Activated CD8-positive, alpha-beta T cell treated with anti-CD3 and anti-CD28 coated beads, Interleukin-2, amount 10 ng/mL, durations not matched to agents 7 days and 5 days (primary cell): ENCODE measurements at regions not wholly inside any gene's neighbourhood (a gene's known extent, or its start where the extent isn't known, plus 50 kb on each side); places are given as distances from the start of the nearest gene placed in this dataset.
A peak's percentile ranks its signal among the peaks of the same experiment; 100 is the strongest.

ENCODE experiments used
- ATAC-seq: fragments of 150-1000 bp; cut with Tn5 transposase; one replicate; pipeline ENCODE4 v1.10.0; 2021; ENCODE audit warnings: moderate library complexity
- CTCF ChIA-PET: fragments of 350-600 bp; sonication (Branson Sonifier 250); formaldehyde crosslinking; loops from one replicate; lab custom pipeline; 2021; ENCODE audit warnings: antibody characterized with exemption; lab: Charles Lee
- POLR2A ChIA-PET: fragments of 350-600 bp; sonication (Branson Sonifier 250); formaldehyde crosslinking; loops from one replicate; lab custom pipeline; 2021; ENCODE audit warnings: antibody characterized with exemption; lab: Charles Lee
- DNase-seq: peaks from one replicate; pipeline ENCODE4 v3.0.0-alpha.2; 2020
- H3K27ac Mint-ChIP-seq: one replicate; pipeline ENCODE4 v1.8.0; 2021; ENCODE audit warnings: mild to moderate bottlenecking, mixed read lengths
- H3K27me3 Mint-ChIP-seq: one replicate; pipeline ENCODE4 v1.8.0; 2021; ENCODE audit warnings: low read depth, mixed read lengths
- H3K36me3 Mint-ChIP-seq: one replicate; pipeline ENCODE4 v1.8.0; 2021; ENCODE audit warnings: low read depth, mixed read lengths
- H3K4me1 Mint-ChIP-seq: one replicate; pipeline ENCODE4 v1.8.0; 2021; ENCODE audit warnings: low read depth, mixed read lengths
- H3K4me3 Mint-ChIP-seq: one replicate; pipeline ENCODE4 v1.8.0; 2021; ENCODE audit warnings: mild to moderate bottlenecking, mixed read lengths
- H3K9me3 Mint-ChIP-seq: one replicate; pipeline ENCODE4 v1.8.0; 2022; ENCODE audit warnings: mixed read lengths; ENCODE audit not compliant: insufficient read depth

- peaks cover 15% of the 10 kb centered on the region for H3K4me1 Mint-ChIP-seq
- ATAC-seq (peak; percentile 81), DNase-seq (peak; percentile 82)
- POLR2A ChIA-PET = no interaction called here
- peaks cover 59% of the 10 kb centered on the region for H3K27me3 Mint-ChIP-seq
- peaks cover 1% of the 10 kb centered on the region for H3K36me3 Mint-ChIP-seq
- no peaks in the 10 kb centered on the region for H3K9me3 Mint-ChIP-seq
- peak overlapping the region; percentile 4 for H3K4me3 Mint-ChIP-seq
- CTCF ChIA-PET = no interaction called here
- no peak overlapping the region for H3K27ac Mint-ChIP-seq
Measured at GRCh38 chr2:19474128-19474527, 115.7 kb upstream of the OSR1 start.

DNA sequence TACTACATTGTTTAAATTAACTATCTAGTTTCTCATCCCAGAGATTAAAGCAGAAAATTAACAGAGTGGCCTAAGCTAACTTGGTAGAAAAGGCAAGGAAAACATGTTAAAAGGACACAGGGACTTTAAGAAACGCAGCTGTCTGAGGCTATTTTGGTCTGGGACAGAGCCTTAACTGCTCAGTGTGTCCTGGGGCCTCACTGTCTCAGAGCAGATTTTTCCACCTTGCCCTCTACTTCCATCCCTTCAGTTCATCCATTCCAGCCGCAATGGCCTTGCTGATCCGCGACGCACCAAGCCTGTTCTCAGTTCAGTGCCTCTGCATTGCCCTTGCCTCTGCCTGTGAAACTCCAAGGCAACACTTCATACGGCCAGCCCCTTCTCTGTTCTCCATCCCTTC, 114.9 kb upstream of the OSR1 start:
- Mint-ChIP-seq H3K4me1 (peaks cover 15% of the 10 kb centered on the region), H3K27me3 (peaks cover 56% of the 10 kb centered on the region), H3K9me3 (no peaks in the 10 kb centered on the region), H3K4me3 (no peak overlapping the region), H3K27ac (no peak overlapping the region), H3K36me3 (peaks cover 1% of the 10 kb centered on the region)
- ChIA-PET POLR2A (no interaction called here), CTCF (no interaction called here)
- ATAC-seq (no peak), DNase-seq (no peak)

DNA sequence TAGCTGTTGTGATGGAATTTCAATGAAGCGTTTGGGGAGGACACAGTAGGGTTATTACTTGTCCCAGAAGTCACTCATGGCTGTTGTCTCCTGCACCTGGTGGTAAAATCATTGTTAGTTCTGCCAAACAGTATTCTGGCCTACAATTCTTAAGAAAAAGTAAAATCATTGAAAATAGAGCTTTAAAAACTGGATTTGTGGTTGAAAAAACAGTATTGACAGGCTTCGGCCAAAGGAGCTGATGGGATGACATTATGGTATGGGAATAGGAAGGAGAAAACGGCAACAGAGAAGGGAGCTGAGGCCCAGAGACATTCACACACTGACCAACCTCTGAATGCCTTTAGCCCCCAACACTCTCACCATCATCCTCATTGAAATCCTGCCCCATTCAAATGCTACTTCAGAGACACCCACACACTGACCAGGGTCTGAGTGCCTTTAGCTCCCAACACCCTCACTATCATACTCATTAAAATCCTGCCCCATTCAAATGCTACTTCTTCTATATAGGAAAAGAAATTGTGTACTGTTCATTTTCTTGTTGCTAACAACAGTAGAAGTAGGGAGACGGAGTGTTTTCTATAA, 114.1 kb upstream of the OSR1 start:
- ChIA-PET CTCF (no interaction called here), POLR2A (no interaction called here)
- no peak for DNase-seq
- no peak overlapping the region for H3K4me3 Mint-ChIP-seq
- no peak overlapping the region for H3K27ac Mint-ChIP-seq
- peaks cover 15% of the 10 kb centered on the region for H3K4me1 Mint-ChIP-seq
- H3K27me3 Mint-ChIP-seq = peaks cover 53% of the 10 kb centered on the region
- peaks cover 1% of the 10 kb centered on the region for H3K36me3 Mint-ChIP-seq
- no peak for ATAC-seq
- H3K9me3 Mint-ChIP-seq = no peaks in the 10 kb centered on the region

DNA sequence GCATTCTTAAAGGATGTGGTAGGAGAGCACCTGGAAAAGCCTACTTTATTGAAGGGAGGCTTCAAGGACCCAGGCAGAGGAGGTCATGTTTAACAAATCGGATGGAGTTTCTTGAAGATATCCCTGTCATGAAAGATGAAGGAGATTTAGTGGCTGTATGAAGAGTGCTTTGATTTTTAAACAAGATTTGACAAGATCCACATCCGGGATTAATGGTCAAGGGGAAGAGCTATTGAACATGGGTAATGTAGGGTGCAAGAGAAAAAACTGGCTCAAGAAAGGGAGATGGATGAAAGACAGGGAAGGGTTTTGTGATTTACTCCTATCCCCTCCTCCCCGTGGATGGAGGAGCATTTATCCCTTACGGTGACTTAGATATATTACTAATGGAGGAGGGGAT, 113.1 kb upstream of the OSR1 start:
- H3K4me3 Mint-ChIP-seq = no peak overlapping the region
- no peak for DNase-seq
- peaks cover 46% of the 10 kb centered on the region for H3K27me3 Mint-ChIP-seq
- ChIA-PET CTCF (no interaction called here), POLR2A (no interaction called here)
- peaks cover 15% of the 10 kb centered on the region for H3K4me1 Mint-ChIP-seq
- ATAC-seq = no peak
- no peaks in the 10 kb centered on the region for H3K9me3 Mint-ChIP-seq
- no peak overlapping the region for H3K27ac Mint-ChIP-seq
- peaks cover 1% of the 10 kb centered on the region for H3K36me3 Mint-ChIP-seq

DNA sequence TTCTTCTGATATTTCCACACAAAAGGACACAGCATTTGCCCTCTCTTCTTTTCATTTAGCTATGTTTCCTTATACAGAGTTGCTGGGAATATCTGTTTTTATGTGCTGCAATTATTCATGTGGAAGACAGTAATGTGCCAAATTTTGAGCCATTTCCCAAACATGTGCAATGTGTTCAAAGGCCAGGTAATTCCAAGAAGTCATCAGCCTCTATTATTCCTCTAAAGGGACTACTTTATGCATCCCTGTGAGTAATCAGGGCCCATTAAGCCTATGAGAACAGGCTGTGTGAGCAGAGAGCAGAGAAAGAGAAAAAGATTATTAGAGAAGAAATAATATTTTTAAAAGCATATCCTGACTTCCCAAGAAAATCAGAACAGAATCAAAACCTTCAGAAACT, 107.6 kb upstream of the OSR1 start:
- H3K27ac Mint-ChIP-seq = no peak overlapping the region
- CTCF ChIA-PET = no interaction called here
- no peak overlapping the region for H3K4me3 Mint-ChIP-seq
- H3K9me3 Mint-ChIP-seq = no peaks in the 10 kb centered on the region
- H3K4me1 Mint-ChIP-seq = no peaks in the 10 kb centered on the region
- H3K27me3 Mint-ChIP-seq = peaks cover 12% of the 10 kb centered on the region
- ATAC-seq (no peak), DNase-seq (no peak)
- no peaks in the 10 kb centered on the region for H3K36me3 Mint-ChIP-seq
- POLR2A ChIA-PET = interaction anchor here (0.6 kb wide), 1 partner anchor 1677 kb away, joined by 3 read pairs; no protein-coding TSS in a partner anchor

GRCh38 chr2:19462256-19462645, 103.8 kb upstream of the OSR1 start:
- DNase-seq (no peak), ATAC-seq (no peak)
- Mint-ChIP-seq H3K4me1 (no peaks in the 10 kb centered on the region), H3K36me3 (no peaks in the 10 kb centered on the region), H3K27ac (no peak overlapping the region), H3K4me3 (no peak overlapping the region), H3K27me3 (peaks cover 4% of the 10 kb centered on the region), H3K9me3 (no peaks in the 10 kb centered on the region)
- ChIA-PET CTCF (no interaction called here), POLR2A (no interaction called here)

GRCh38 chr2:19461504-19462255, 103.3 kb upstream of the OSR1 start:
- no peak overlapping the region for H3K4me3 Mint-ChIP-seq
- ChIA-PET POLR2A (no interaction called here), CTCF (no interaction called here)
- no peak for ATAC-seq
- no peak overlapping the region for H3K27ac Mint-ChIP-seq
- no peaks in the 10 kb centered on the region for H3K9me3 Mint-ChIP-seq
- H3K27me3 Mint-ChIP-seq = peaks cover 6% of the 10 kb centered on the region
- no peaks in the 10 kb centered on the region for H3K4me1 Mint-ChIP-seq
- no peaks in the 10 kb centered on the region for H3K36me3 Mint-ChIP-seq
- DNase-seq = no peak

DNA sequence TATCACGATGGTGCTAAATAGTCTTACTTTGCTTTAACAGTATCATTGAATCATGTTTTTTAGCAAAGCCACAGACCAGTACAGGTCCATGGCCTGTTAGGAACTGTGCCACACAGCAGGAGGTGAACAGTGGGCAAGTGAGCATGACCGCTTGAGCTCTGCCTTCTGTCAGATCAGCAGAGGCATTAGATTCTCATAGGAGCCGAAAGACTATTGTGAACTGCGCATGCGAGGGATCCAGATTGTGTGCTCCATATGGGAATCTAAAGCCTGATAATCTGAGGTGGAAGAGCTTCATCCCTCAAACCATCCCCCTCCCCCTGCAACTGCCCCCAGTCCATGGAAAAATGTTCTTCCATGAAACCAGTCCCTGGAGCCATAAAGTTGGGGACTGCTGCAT, 102.3 kb upstream of the OSR1 start:
- no peak overlapping the region for H3K27ac Mint-ChIP-seq
- H3K4me3 Mint-ChIP-seq = no peak overlapping the region
- H3K27me3 Mint-ChIP-seq = peaks cover 6% of the 10 kb centered on the region
- no peaks in the 10 kb centered on the region for H3K9me3 Mint-ChIP-seq
- ATAC-seq (no peak), DNase-seq (no peak)
- no peaks in the 10 kb centered on the region for H3K36me3 Mint-ChIP-seq
- CTCF ChIA-PET = no interaction called here
- no peaks in the 10 kb centered on the region for H3K4me1 Mint-ChIP-seq
- POLR2A ChIA-PET = no interaction called here

DNA sequence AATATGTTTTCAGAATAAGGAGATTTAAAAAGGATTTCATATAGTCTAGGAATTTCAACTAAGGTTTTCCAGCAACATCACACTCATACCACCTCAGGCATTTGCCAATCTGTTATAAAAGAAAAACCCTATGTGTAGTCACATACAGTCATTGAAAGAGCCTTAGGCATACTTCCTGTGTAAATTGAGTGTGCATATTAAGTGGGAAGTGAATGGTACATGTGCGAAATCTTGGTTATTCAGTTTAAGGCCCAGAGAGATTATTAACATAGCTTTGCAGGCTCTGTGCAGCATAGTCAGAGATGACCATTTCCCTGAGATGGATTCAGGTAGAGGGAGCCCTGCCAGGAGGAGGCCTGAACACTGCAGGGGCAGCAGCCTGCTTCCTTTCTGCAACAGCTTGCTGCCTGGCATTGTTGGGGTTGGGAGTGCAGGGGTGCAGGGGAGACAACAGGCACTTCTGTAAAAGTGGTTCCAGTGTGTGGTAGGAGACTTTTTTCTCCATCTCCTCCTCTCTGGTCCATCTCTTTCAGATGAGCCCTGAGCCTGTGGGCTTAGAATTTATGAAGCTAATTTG, 100.1 kb upstream of the OSR1 start:
- Mint-ChIP-seq H3K4me1 (no peaks in the 10 kb centered on the region), H3K36me3 (no peaks in the 10 kb centered on the region), H3K27me3 (peaks cover 6% of the 10 kb centered on the region), H3K4me3 (no peak overlapping the region), H3K27ac (no peak overlapping the region), H3K9me3 (no peaks in the 10 kb centered on the region)
- POLR2A ChIA-PET = no interaction called here
- ATAC-seq (no peak), DNase-seq (no peak)
- CTCF ChIA-PET = no interaction called here

DNA sequence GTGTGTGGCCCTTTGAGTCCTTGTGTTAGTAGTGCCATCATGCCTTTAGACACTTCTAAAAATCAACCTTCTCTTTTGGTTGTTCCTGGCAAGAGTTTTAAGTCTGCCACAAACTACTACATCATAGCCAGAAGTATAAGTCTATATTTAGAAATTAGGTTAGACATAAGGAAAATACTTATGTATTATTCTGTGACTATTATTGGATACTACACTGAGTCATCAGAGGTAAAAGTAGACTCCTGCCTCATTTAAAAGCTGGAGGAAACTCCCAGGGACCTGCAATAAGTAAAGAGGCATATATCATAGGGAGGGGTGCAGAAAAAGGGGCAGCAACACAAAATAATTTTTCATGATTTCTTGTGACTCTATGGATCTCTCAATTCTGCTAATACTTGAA, 99.4 kb upstream of the OSR1 start:
- POLR2A ChIA-PET = no interaction called here
- H3K4me1 Mint-ChIP-seq = no peaks in the 10 kb centered on the region

GRCh38 chr2:19456705-19457309, 98.4 kb upstream of the OSR1 start:
- ChIA-PET CTCF (no interaction called here), POLR2A (no interaction called here)
- no peaks in the 10 kb centered on the region for H3K9me3 Mint-ChIP-seq
- H3K4me1 Mint-ChIP-seq = no peaks in the 10 kb centered on the region
- DNase-seq (no peak), ATAC-seq (no peak)
- no peak overlapping the region for H3K4me3 Mint-ChIP-seq
- no peaks in the 10 kb centered on the region for H3K36me3 Mint-ChIP-seq
- no peak overlapping the region for H3K27ac Mint-ChIP-seq
- H3K27me3 Mint-ChIP-seq = peaks cover 6% of the 10 kb centered on the region

More for the DNA sequence above, 99.4 kb upstream of the OSR1 start:
- H3K9me3 Mint-ChIP-seq = no peaks in the 10 kb centered on the region
- no peak overlapping the region for H3K4me3 Mint-ChIP-seq
- H3K27ac Mint-ChIP-seq = no peak overlapping the region
- DNase-seq (no peak), ATAC-seq (no peak)
- CTCF ChIA-PET = no interaction called here
- H3K36me3 Mint-ChIP-seq = no peaks in the 10 kb centered on the region
- H3K27me3 Mint-ChIP-seq = peaks cover 6% of the 10 kb centered on the region

DNA sequence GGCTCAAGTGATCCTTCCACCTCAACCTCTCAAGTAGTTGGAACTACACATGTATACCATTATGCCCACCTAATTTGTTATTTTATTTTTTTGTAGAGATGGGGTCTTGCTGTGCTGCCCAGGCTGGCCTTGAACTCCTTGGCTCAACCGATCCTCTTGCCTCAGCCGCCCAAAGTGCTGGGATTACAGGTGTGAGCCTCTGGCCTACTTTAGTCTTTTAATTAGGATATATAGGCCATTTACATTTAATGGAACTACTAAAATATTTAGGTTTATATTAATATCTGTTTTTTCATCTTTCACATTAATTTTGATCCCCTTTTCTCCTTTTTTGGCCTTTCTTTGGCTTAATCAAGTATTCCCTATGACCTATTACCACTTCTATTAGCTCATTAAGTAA, 95.7 kb upstream of the OSR1 start:
- H3K27ac Mint-ChIP-seq = no peak overlapping the region
- DNase-seq (no peak), ATAC-seq (no peak)
- POLR2A ChIA-PET = no interaction called here
- no peaks in the 10 kb centered on the region for H3K4me1 Mint-ChIP-seq
- no peaks in the 10 kb centered on the region for H3K36me3 Mint-ChIP-seq
- CTCF ChIA-PET = no interaction called here
- H3K9me3 Mint-ChIP-seq = no peaks in the 10 kb centered on the region
- H3K27me3 Mint-ChIP-seq = peaks cover 6% of the 10 kb centered on the region
- no peak overlapping the region for H3K4me3 Mint-ChIP-seq
